GM18508 (cell line): ENCODE measurements at regions not wholly inside any gene's neighbourhood (a gene's known extent, or its start where the extent isn't known, plus 50 kb on each side); places are given as distances from the start of the nearest gene placed in this dataset.
"Not testable (repeated sequence)": the region's sequence is repeated elsewhere in the genome, so short reads cannot be mapped to it uniquely, and the experiment has no call there.

ENCODE experiments used
- ATAC-seq: cut with Tn5 transposase; IDR thresholded peaks from one replicate; pipeline ENCODE4 v1.9.1; 2021; ENCODE audit warnings: moderate number of reproducible peaks; ENCODE audit not compliant: insufficient read depth, unreplicated experiment

DNA sequence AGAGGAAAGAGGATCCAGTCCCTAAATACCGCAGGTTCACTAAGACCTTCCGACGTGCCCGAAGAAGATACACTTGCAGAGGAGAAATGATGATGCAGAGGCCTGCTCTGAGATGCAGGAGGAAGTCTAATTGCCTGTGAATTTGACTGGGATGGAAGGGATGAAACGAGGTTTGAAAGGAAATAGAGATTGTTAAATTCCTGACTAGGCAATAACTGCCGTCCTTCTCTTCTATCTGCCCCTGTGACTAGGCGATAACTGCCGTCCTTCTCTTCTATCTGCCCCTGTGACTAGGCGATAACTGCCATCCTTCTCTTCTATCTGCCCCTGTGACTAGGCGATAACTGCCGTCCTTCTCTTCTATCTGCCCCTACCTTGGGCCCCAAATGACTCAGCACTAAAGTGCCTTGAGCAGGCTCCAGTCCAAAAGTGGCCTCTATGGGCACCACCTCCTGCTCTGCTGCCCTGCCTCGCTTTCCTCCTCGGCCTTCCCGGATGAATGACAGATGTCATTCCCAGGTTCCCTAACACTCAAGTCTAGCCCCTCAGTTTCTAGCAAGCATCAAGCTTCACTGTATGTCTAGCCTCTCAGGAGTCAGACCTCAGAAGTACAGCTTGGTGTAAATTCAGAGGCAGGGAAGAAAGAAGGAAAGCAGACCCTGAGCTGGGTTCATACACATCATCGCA lies 189.1 kb downstream of the FOXD4L6 start:
- not testable (repeated sequence) for ATAC-seq

DNA sequence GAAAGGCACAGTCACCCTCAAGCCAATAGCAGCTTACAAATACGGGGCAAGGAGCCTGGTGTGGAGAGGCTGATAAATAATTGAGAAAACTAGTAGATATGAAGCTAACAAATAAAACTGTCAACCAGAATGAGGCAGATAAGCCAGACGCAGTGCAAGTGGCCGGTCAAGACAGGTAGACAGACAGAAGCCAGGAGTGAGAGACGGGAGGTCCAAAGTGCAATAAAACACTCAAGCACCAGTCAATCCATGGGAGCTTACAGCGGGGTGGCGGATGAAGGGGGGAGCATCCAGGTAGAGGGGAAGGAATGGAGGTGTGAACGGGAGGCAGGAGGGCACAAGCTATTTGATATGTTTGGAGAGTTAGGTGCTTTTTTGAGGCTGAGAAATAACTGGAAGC lies 193.1 kb downstream of the FOXD4L6 start:
- ATAC-seq, result no peak

DNA sequence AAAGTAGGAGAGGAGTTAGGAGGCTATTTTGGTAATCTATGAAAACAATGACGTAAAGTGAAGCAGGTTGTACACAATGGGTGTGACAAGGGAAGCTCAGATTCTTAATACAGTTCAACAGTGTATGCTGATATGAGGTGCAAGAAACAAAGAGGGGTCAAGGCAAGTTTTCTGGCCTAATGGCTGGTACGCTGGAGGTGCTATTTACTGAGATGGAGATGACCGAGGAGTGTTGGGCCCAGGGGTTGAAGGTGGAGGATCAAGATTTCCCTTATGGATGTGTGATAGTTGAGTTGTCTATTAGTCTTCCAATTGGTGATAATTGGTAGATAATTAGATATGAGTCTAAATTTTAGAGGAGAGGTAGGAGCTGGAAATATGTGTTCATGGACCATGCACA lies 194.0 kb downstream of the FOXD4L6 start:
- not testable (repeated sequence) for ATAC-seq

DNA sequence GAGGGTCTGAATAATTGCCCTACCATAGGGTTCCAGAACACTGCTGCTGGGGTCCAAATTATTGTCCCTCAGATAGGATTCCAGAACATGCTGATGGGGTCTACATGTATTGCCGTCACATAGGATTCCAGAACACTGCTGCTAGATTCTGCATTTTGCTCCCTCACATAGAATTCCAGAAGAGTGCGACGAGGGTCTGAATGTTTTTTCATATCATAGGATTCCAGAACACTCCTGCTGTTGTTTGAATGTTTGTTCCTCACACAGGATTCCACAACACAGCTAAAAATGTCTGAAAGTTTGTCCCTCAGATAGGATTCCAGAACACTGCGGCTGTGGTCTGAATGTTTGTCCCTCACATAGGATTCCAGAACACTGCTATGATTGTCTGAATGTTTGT lies 198.1 kb downstream of the FOXD4L6 start:
- ATAC-seq, result not testable (repeated sequence)

DNA sequence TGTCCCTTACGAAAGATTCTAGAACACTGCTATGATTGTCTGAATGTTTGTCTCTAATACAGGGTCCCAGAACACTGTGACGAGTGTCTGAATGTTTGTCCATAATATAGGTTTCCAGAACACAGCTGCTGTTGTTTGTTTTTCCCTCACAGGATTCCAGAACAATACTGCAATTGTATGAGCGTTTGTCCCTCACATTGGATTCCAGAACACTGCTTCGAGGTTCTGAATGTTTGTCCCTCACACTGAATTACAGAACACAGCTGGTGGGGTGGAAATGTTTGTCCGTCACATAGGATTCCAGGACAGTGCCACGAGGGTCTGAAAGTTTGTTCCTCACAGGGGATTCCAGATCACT lies 199.0 kb downstream of the FOXD4L6 start:
- ATAC-seq, result not testable (repeated sequence)

DNA sequence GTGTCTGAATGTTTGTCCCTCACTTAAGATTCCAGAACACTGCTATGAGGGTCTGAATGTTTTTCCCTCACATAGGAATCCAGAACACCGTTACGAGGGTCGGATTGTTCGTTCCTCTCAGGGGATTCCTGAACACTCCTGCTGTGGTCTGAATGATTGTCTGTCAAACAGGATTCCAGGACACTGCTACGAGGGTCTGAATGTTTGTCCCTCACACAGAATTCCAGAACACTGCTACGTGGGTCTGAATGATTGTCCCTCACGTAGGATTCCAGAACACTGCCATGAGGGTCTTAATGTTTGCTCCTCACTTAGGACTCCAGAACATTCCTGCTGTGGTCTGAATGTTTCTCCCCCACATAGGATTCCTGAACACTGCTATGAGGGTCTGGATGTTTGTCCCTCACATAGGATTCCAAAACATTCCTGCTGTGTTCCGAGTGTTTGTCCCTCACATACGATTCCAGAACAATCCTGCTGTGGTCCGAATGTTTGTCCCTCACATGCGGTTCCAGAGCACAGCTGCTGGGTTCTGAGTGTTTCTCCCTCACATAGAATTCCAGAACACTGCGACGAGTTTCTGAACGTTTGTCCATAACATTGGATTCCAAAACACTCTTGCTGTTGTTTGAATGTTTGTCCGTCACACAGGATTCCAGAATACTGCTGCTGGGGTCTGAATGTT lies 199.5 kb downstream of the FOXD4L6 start:
- no peak for ATAC-seq

DNA sequence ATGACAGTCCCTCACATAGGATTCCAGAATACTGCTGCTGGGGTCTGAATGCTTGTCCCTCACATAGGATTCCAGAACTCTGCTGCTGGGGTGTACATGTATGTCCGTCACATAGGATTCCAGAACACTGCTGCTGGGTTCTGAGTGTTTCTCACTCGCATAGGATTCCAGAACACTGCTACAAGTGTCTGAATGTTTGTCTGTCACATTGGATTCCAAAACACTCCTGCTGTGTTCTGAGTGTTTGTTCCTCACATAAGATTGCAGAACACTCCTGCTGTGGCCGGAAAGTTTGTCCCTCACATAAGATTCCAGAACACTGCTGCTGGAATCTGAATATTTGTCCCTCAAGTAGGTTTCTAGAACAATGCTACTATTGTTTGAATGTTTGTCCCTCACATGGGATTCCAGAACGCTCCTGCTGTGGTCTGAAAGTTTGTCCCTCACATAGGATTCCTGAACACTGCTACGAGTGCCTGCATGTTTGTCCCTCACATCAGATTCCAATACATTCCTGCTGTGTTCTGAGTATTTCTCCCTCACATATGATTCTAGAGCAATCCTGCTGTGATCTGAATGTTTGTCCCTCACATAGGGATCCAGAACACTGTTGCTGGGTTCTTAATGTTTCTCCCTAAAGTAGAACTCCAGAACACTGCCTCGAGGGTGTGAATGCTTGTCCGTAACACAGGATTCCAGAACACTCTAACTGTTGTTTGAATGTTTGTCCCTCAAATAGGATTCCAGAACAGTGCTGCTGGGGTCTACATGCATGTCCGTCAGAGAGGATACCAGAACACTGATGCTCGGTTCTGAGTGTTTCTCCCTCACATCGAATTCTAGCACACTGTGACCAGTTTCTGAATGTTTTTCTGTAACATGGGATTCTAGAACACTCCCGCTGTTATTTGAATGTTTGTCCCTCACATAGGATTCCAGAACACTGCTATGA lies 200.4 kb downstream of the FOXD4L6 start:
- ATAC-seq, result no peak

DNA sequence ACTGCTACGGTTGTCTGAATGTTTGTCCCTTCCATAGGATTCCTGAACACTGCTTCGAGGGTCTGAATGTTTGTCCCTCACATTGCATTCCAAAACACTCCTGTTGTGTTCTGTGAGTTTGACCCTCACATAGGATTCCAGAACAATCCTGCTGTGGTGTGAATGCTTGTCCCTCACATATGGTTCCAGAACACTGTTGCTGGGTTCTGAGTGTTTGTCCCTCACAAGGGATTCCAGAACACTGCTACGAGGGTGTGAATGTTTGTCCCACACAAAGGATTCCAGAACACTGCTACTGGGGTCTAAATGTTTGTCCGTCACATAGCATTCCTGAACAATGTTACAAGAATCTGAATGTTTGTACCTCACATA lies 201.2 kb downstream of the FOXD4L6 start:
- ATAC-seq, result no peak

DNA sequence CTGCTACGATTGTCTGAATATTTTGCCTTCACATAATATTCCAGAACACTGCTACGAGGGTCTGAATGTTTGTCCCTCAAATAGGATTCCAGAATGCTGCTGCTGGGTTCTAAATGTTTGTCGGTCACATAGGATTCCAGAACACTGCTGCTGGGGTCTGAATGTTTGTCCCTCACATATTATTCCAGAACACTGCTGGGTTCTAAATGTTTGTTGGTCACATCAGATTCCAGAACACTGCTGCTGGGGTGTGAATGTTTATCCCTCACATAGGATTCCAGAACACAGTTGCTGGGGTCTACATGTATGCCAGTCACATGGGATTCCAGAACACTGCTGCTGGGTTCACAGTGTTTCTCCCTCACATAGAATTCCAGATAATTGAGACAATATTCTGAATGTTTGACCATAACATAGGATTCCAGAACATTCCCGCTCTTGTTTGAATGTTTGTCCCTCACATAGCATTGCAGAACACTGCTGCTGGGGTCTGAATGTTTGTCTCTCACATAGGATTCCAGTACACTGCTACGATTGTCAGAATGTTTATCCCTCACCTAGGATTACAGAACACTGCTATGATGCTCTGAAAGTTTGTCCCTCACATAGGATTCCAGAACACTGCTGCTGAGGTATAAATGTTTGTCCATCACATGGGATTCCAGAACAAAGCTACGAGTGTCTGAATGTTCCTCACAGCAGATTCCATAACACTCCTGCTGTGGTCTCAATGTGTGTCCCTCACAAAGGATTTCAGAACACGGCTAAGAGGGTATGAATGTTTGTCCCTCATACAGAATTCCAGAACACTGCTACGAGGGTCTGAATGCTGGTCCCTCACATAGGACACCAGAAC lies 201.8 kb downstream of the FOXD4L6 start:
- no peak for ATAC-seq

DNA sequence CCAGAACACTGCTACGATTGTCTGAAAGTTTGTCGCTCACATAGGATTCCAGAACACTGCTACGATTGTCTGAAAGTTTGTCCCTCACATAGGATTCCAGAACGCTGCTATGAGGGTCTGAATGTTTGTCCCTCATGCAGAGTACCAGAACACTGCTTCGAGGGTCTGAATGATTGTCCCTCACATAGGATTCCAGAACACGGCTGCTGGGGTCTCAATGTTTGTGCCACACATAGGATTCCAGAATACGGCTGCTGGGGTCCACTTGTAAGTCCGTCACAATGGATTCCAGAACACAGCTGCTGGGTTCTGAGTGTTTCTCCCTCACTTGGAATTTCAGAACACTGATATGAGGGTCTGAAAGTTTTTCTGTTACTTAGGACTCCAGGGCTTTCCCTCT lies 203.3 kb downstream of the FOXD4L6 start:
- no peak for ATAC-seq

DNA sequence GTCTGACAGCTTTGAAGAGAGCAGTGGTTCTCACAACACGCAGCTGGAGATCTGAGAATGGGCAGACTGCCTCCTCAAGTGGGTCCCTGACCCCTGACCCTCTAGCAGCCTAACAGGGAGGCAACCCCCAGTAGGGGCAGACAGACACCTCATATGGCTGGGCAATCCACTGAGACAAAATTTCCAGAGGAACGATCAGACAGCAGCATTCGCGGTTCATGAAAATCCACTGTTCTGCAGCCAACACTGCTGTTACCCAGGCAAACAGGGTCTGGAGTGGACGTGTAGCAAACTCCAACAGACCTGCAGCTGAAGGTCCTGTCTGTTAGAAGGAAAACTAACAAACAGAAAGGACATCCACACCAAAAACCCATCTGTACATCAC lies 212.1 kb downstream of the FOXD4L6 start:
- ATAC-seq, result not testable (repeated sequence)

DNA sequence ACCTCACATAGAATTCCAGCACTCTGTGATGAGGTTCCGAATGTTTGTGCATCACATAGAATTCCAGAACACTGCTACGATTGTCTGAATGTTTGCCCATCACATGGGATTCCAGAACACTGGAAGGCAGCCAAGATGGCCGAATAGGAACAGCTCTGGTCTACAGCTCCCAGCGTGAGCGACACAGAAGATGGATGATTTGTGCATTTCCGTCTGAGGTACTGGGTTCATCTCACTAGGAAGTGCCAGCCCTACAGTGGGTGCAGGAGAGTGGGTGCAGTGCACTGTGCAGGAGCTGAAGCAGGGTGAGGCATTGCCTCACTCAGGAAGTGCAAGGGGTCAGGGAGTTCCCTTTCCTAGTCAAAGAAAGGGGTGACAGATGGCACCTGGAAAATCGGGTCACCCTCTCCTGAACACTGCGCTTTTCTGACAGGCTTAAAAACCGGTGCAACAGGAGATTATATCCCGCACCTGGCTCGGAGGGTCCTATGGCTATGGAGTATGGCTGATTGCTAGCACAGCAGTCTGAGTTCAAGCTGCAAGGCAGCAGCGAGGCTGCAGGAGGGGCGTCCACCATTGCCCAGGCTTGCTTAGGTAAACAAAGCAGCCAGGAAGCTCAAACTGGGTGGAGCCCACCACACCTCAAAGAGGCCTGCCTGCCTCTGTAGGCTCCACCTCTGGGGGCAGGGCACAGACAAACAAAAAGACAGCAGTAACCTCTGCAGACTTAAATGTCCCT lies 212.7 kb downstream of the FOXD4L6 start:
- ATAC-seq, result not testable (repeated sequence)

DNA sequence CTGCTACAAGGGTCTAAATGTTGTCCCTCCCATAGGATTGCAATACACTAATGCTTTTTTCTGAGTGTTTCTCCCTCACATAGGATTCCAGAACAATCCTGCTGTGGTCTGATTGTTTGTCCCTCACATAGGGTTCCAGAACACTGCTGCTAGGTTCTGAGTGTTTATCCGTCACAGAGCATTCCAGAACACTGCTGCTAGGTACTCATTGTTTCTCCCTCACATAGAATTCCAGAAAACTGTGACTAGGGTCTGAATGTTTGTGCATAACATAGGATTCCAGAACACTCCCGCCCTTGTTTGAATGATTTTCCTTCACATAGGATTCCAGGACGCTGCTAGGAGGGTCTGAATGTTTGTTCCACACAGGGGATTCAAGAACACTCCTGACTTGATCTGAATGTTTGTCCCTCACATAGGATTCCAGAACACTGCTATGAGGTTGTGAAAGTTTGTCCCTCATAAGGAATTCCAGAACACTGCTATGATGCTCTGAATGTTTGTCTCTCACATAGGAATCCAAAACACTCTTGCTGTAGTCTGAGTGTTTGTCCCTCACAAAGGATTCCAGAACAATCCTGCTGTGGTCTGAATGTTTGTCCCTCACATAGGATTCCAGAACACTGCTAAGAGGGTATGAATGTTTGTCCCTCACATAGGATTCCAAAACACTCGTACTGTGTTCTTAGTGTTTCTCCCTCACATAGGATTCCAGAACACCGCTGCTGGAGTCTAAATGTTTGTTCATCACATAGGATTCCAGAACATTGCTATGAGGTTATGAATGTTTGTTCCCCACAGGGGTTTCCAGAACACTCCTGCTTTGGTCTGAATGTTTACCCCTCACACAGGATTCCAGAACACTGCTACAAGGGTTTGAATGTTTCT lies 213.5 kb downstream of the FOXD4L6 start:
- ATAC-seq, result no peak

DNA sequence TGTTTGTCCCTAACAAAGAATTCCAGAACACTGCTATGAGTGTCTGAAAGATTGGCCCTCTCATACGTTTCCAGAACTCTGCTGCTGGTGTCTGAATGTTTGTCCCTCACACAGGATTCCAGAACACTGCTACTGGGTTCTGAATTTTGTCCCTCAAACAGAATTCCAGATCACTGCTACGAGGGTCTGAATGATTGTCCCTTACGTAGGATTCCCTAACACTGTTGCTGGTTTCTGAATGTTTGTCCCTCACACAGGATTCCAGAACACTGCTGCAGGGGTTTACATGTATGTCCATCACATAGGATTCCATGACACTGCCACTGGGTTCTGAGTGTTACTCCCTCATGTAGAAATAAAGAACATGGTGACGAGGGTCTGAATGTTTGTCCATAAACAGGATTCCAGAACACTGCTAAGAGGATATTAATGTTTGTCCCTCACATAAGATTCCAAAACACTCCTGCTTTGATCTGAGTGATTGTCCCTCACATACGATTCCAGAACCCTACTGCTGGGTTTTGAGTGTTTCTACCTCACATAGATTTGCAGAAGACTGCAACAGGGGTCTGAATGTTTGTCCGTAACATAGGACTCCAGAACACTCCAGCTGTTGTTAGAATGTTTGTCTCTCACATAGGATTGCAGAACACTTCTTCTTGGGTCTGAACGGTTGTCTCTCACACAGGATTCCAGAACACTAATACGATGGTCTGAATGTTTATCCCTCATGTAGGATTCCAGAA lies 214.4 kb downstream of the FOXD4L6 start:
- ATAC-seq, result no peak

DNA sequence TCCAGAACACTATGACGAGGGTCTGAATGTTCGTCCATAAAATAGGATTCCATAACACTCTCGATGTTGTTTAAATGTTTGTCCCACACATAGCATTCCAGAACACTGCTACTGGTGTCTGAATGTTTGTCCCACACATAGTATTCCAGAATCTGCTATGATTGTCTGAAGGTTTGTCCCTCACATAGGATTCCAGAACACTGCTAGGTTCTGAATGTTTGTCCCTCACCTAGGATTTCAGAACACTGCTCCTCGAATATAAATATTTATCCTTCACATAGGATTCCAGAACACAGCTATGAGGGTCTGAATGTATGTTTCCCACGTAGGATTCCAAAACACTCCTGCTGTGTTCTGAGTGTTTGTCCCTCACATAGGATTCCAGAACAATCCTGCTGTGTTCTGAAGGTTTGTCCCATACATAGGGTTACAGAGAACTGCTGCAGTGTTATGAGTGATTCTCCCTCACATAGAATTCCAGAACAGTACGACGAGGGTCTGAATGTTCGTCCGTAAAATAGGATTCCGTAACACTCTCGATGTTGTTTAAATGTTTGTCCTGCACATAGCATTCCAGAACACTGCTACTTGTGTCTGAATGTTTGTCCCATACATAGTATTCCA lies 215.3 kb downstream of the FOXD4L6 start:
- no peak for ATAC-seq

DNA sequence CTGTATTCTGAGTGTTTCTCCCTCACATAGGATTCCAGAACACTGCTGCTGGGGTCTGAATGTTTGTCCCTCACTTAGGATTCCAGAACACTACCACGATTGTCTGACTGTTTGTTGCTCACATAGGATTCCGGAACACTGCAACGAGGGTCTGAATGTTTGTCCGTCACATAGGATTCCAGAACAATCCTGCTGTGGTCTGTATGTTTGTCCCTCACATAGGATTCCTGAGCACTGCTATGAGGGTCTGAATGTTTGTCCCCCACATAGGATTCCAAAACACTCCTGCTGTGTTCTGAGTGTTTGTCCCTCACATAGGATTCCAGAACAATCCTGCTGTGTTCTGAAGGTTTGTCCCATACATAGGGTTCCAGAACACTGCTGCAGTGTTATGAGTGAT lies 215.8 kb downstream of the FOXD4L6 start:
- ATAC-seq, result not testable (repeated sequence)

DNA sequence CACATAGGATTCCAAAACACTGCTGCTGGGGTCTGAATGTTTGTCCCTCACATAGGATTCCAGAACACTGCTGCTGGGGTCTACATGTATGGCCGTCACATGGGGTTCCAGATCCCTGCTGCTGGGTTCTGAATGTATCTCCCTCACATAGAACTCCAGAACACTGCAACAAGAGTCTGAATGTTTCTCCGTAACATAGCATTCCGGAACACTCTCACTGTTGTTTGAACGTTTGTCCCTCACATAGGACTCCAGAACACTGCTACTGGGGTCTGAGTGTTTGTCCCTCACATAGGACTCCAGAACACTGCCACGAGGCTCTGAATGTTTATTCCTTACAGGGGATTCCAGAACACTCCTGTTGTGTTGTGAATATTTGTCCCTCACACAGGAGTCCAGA lies 216.8 kb downstream of the FOXD4L6 start:
- ATAC-seq, result no peak
